Suprapubic skin (tissue), 4 donors: ENCODE measurements at regions not wholly inside any gene's neighbourhood (a gene's known extent, or its start where the extent isn't known, plus 50 kb on each side); places are given as distances from the start of the nearest gene placed in this dataset.

Source experiments
- DNase-seq, 2 donors: peaks; one replicate each; pipeline ENCODE4 v3.0.0-alpha.2; 2019; ENCODE audit warnings: low spot score in 2 of 2
- H3K27ac ChIP-seq: fragments of 200-600 bp; sonication (generic); one replicate; pipeline ENCODE4 v1.5.1; 2019
- H3K27me3 ChIP-seq: fragments of 200-600 bp; sonication (generic); one replicate; pipeline ENCODE4 v1.5.1; 2019
- H3K36me3 ChIP-seq: fragments of 200-600 bp; sonication (generic); one replicate; pipeline ENCODE4 v1.5.1; 2019
- H3K4me1 ChIP-seq: fragments of 200-600 bp; sonication (generic); one replicate; pipeline ENCODE4 v1.5.1; 2019
- H3K4me3 ChIP-seq: fragments of 200-600 bp; sonication (generic); one replicate; pipeline ENCODE4 v1.5.1; 2019; ENCODE audit warnings: mild to moderate bottlenecking
- H3K9me3 ChIP-seq: fragments of 200-600 bp; sonication (generic); one replicate; pipeline ENCODE4 v1.5.1; 2019
- EP300 ChIP-seq: sonication (generic); formaldehyde crosslinking; IDR thresholded peaks from one replicate; pipeline ENCODE4 v1.6.1; 2017; ENCODE audit warnings: antibody characterized with exemption
- POLR2A ChIP-seq, 2 donors: fragments of 450-650 bp; IDR thresholded peaks; one replicate each; pipeline ENCODE4 v1.6.1; 2017; ENCODE audit warnings: antibody characterized with exemption in 2 of 2, mild to moderate bottlenecking in 2 of 2, moderate library complexity in 2 of 2
- POLR2AphosphoS5 ChIP-seq, 3 donors: sonication (generic); formaldehyde crosslinking; IDR thresholded peaks; one replicate each; pipeline ENCODE4 v1.6.1; 2017; ENCODE audit warnings: antibody characterized with exemption in 3 of 3
- WGBS: methylation state at CpG from one replicate; pipeline ENCODE4 v1.1.5; 2018; 5-methylcytosine and 5-hydroxymethylcytosine counted together
- TF ChIP-seq, protein P1 (sequence below), 2 donors: fragments of 200-600 bp in 1 of 2; fragments of 450-650 bp in 1 of 2; sonication (generic) in 1 of 2; IDR thresholded peaks; one replicate each; pipeline ENCODE4 v1.5.1; 2016 to 2019; ENCODE audit warnings: antibody characterized with exemption in 2 of 2, mild to moderate bottlenecking in 1 of 2, moderate library complexity in 1 of 2

- Histone ChIP-seq H3K36me3 (no peaks in the 10 kb centered on the region), H3K9me3 (peaks cover 8% of the 10 kb centered on the region), H3K27me3 (no peaks in the 10 kb centered on the region), H3K4me3 (no peak overlapping the region), H3K27ac (no peak overlapping the region), H3K4me1 (no peaks in the 10 kb centered on the region)
- DNase-seq, result no peak
- TF ChIP-seq, protein P1, sequence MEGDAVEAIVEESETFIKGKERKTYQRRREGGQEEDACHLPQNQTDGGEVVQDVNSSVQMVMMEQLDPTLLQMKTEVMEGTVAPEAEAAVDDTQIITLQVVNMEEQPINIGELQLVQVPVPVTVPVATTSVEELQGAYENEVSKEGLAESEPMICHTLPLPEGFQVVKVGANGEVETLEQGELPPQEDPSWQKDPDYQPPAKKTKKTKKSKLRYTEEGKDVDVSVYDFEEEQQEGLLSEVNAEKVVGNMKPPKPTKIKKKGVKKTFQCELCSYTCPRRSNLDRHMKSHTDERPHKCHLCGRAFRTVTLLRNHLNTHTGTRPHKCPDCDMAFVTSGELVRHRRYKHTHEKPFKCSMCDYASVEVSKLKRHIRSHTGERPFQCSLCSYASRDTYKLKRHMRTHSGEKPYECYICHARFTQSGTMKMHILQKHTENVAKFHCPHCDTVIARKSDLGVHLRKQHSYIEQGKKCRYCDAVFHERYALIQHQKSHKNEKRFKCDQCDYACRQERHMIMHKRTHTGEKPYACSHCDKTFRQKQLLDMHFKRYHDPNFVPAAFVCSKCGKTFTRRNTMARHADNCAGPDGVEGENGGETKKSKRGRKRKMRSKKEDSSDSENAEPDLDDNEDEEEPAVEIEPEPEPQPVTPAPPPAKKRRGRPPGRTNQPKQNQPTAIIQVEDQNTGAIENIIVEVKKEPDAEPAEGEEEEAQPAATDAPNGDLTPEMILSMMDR (IDR thresholded peaks at IDR 0.05), result no peak
- TF ChIP-seq EP300 (no peak), POLR2A (IDR thresholded peaks at IDR 0.05) (no peak), POLR2AphosphoS5 (IDR thresholded peaks at IDR 0.05) (no peak)
- 86% methylated on average over 1 of the region's 1 CpG for WGBS
Measured at GRCh38 chr14:42918615-42919014, 1311.9 kb downstream of the LRFN5 start.

DNA sequence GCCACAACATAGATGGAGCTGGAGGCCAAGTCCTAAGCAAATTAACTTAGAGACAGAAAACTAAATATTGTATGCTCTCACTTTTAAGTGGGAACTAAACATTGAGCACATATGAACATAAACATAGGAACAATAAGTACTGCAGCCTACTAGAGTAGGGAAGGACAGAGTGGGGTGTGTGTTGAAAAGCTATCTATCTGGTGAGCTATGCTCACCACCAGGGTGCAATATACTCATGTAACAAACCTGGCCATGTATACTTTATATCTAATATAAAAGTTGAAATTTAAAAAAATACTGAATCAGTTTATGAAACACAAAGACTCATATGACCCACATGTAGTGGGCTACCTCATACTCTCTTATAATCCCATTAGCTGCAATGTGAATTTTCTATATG is 1305.0 kb downstream of the LRFN5 start:
- no peak for DNase-seq
- TF ChIP-seq EP300, result no peak
- TF ChIP-seq, protein P1 (IDR thresholded peaks at IDR 0.05), result no peak
- no peak for TF ChIP-seq POLR2AphosphoS5 (IDR thresholded peaks at IDR 0.05)
- TF ChIP-seq POLR2A (IDR thresholded peaks at IDR 0.05), result no peak
- H3K27ac ChIP-seq, result no peak overlapping the region

DNA sequence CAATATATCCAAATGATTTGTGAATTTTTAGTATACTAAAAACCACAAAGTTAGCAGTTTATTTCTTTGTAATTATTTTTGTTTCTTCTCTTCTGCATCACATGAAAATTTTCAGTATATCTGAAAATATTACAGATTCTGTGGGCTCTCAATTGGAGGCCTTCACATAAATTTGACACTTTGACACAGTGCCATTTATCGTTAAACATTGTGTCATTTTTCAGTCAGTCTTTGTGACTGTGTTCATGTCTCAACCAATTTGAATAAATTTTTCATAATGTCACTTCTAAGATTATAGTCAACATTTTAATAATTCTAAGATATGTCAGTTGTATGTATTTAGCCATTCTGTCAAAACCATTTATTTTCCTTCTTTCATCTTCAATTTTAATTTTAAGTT is 1303.0 kb downstream of the LRFN5 start:
- Histone ChIP-seq H3K27me3 (no peaks in the 10 kb centered on the region), H3K9me3 (no peaks in the 10 kb centered on the region), H3K4me1 (no peaks in the 10 kb centered on the region), H3K27ac (no peak overlapping the region), H3K4me3 (no peak overlapping the region), H3K36me3 (no peaks in the 10 kb centered on the region)
- DNase-seq, result no peak
- WGBS, result 92% methylated on average over 1 of the region's 1 CpG
- no peak for TF ChIP-seq EP300
- no peak for TF ChIP-seq POLR2A (IDR thresholded peaks at IDR 0.05)
- TF ChIP-seq, protein P1 (IDR thresholded peaks at IDR 0.05), result no peak
- TF ChIP-seq POLR2AphosphoS5 (IDR thresholded peaks at IDR 0.05), result no peak

More for the DNA sequence above, 1305.0 kb downstream of the LRFN5 start:
- Histone ChIP-seq H3K4me1 (no peaks in the 10 kb centered on the region), H3K27me3 (no peaks in the 10 kb centered on the region), H3K4me3 (no peak overlapping the region), H3K9me3 (no peaks in the 10 kb centered on the region), H3K36me3 (no peaks in the 10 kb centered on the region)

DNA sequence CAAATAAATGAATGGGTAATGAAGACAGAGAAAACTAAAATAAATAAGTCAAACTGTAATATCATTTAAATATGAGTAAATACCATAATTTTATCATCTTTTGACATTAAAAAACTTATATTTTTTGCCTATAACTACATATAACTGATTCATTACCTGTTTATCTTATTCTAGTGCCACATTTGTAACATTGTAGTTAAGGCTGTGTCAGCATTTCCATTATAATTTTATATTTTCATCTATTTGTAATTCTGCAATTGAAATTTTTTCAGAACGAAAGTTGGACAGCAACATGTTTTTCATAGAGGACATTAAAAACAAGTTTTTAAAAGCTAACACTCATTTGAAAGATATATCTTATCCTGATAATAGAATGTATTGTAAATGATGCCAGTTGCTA is 1286.5 kb downstream of the LRFN5 start:
- Histone ChIP-seq H3K9me3 (no peaks in the 10 kb centered on the region), H3K4me1 (no peaks in the 10 kb centered on the region), H3K27ac (no peak overlapping the region), H3K36me3 (no peaks in the 10 kb centered on the region), H3K4me3 (no peak overlapping the region), H3K27me3 (no peaks in the 10 kb centered on the region)
- TF ChIP-seq, protein P1 (IDR thresholded peaks at IDR 0.05), result no peak
- TF ChIP-seq POLR2A (IDR thresholded peaks at IDR 0.05) (no peak), POLR2AphosphoS5 (IDR thresholded peaks at IDR 0.05) (no peak), EP300 (no peak)
- no peak for DNase-seq
- WGBS, result 41% methylated on average over 1 of the region's 1 CpG

- Histone ChIP-seq H3K27ac (no peak overlapping the region), H3K4me1 (no peaks in the 10 kb centered on the region), H3K4me3 (no peak overlapping the region), H3K9me3 (no peaks in the 10 kb centered on the region), H3K36me3 (no peaks in the 10 kb centered on the region), H3K27me3 (no peaks in the 10 kb centered on the region)
- no peak for DNase-seq
- no peak for TF ChIP-seq POLR2AphosphoS5 (IDR thresholded peaks at IDR 0.05)
- no peak for TF ChIP-seq POLR2A (IDR thresholded peaks at IDR 0.05)
- no peak for TF ChIP-seq EP300
- TF ChIP-seq, protein P1 (IDR thresholded peaks at IDR 0.05), result no peak
Measured at GRCh38 chr14:42884100-42884499, 1277.4 kb downstream of the LRFN5 start.
